Activated T-cell treated with anti-CD3 and anti-CD28 coated beads for 4 hours (primary cell): ENCODE measurements at regions not wholly inside any gene's neighbourhood (a gene's known extent, or its start where the extent isn't known, plus 50 kb on each side); places are given as distances from the start of the nearest gene placed in this dataset.

Experiments
- DNase-seq: peaks from one replicate; pipeline ENCODE4 v3.0.0-alpha.2; 2020

- DNase-seq: no peak
These were observed 396.9 kb upstream of the LRATD1 start for GRCh38 chr2:14235667-14236066.

GRCh38 chr2:14237902-14238301 lies 394.6 kb upstream of the LRATD1 start:
- no peak for DNase-seq

GRCh38 chr2:14239605-14240004 lies 392.9 kb upstream of the LRATD1 start:
- no peak for DNase-seq

- no peak for DNase-seq
These were observed 391.6 kb upstream of the LRATD1 start for GRCh38 chr2:14240868-14241267.

GRCh38 chr2:14245901-14246300 lies 386.6 kb upstream of the LRATD1 start:
- DNase-seq: no peak

- no peak for DNase-seq
These were observed 377.2 kb upstream of the LRATD1 start for GRCh38 chr2:14255135-14255820.

GRCh38 chr2:14256890-14257289 lies 375.6 kb upstream of the LRATD1 start:
- no peak for DNase-seq

- no peak for DNase-seq
These were observed 374.6 kb upstream of the LRATD1 start for GRCh38 chr2:14257801-14258507.

- DNase-seq: no peak
These were observed 370.7 kb upstream of the LRATD1 start for GRCh38 chr2:14261771-14262170.

- DNase-seq: no peak
These were observed 369.5 kb upstream of the LRATD1 start for GRCh38 chr2:14263053-14263452.

- DNase-seq: no peak
These were observed 362.4 kb upstream of the LRATD1 start for GRCh38 chr2:14270036-14270582.

GRCh38 chr2:14272396-14273075 lies 360.0 kb upstream of the LRATD1 start:
- DNase-seq: no peak

GRCh38 chr2:14273650-14274049 lies 358.9 kb upstream of the LRATD1 start:
- no peak for DNase-seq

- no peak for DNase-seq
These were observed 348.3 kb upstream of the LRATD1 start for GRCh38 chr2:14284244-14284643.

- DNase-seq: no peak
These were observed 346.7 kb upstream of the LRATD1 start for GRCh38 chr2:14285812-14286211.

- DNase-seq: no peak
These were observed 344.5 kb upstream of the LRATD1 start for GRCh38 chr2:14288016-14288415.

GRCh38 chr2:14292964-14293363 lies 339.6 kb upstream of the LRATD1 start:
- DNase-seq: no peak

- no peak for DNase-seq
These were observed 335.2 kb upstream of the LRATD1 start for GRCh38 chr2:14297340-14297739.

- DNase-seq: no peak
These were observed 334.6 kb upstream of the LRATD1 start for GRCh38 chr2:14297906-14298305.

GRCh38 chr2:14301331-14301730 lies 331.2 kb upstream of the LRATD1 start:
- no peak for DNase-seq

- no peak for DNase-seq
These were observed 329.0 kb upstream of the LRATD1 start for GRCh38 chr2:14303366-14304115.

- DNase-seq: no peak
These were observed 328.2 kb upstream of the LRATD1 start for GRCh38 chr2:14304326-14304725.

GRCh38 chr2:14306268-14306861 lies 326.2 kb upstream of the LRATD1 start:
- DNase-seq: no peak
